ENCODE measurements at regions not wholly inside any gene's neighbourhood (a gene's known extent, or its start where the extent isn't known, plus 50 kb on each side); places are given as distances from the start of the nearest gene placed in this dataset.

DNA sequence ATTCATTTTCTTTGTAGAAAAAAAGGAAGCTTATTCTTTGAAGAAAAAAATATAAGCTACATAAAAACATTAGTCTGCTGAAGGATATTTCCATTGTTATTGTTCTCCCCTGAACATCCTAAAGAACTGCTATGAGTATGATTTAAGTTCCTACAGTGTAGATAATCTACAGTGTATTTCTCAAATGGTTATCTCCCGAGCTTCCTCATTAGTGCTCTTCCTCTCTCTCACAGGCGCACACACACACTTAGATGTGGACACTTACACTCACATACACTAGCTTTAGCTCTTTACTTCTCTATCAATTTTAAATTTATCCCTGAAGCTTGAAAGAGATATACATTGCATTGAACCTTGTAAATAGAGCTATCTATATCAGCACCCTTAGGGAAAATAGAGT, 681.0 kb downstream of the KCNJ3 start:
- DNase-seq = no peak

DNA sequence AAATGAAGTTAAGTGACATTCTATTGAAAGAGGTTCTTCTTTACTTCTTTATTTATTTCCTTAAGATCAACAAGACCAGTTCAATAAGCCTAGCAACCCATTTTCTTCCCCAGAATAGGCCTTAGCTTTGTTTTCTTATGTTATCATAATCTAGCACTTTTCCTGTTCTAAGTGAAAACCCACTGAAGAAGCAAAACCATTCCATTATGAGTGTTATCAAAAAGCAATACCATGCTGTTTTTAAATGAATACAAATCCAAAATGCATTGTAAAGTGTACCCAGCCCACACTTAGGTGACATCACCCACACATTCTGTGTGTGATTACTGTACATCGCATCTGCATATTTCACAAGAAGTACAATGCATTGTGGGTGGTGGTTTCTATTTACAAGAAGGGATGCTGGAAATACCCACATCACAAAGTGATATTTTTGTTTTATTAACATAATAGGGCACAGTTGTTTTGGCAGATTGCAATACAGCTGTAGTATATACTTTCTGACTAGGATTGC, 679.5 kb downstream of the KCNJ3 start:
- no peak for DNase-seq

DNA sequence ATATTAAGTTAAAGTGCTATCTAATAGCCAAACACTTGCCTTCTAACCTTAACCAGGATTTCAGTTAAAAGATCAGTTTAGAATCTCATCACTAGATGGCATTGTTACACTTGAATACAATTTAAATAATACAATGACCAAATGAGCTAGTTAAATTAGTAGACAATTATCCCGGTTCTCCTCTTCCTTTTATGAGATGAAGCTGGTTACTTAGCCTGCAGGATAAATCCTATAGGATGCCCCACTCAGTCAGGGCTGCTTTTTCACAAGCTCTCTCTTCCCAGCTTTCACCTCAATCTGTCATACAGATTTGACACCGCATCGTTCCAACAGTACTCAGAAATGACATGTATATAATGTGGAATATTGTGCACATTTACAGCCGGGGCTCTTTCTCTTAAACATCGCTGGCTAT, 678.8 kb downstream of the KCNJ3 start:
- DNase-seq = no peak

DNA sequence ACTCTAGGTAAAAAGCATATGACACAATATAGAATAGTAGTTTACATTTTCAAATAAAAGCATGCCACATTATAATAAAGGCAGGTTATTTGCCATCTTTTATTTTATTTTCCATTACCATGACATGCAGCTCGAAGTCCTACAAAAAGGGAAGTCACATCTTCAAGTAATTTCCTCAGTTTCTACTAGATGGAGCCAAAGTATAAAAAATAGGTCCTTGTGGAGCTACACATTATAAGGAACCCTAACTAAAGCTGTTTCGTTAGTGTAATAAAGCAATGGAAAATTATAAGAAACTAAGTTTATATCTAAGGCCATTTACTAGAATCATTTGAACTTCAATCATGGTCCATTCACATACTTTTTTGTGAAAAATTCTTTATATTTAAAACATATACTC, 674.5 kb downstream of the KCNJ3 start:
- DNase-seq = no peak

GRCh38 chr2:155368934-155369333, 670.4 kb downstream of the KCNJ3 start:
- no peak for DNase-seq

DNA sequence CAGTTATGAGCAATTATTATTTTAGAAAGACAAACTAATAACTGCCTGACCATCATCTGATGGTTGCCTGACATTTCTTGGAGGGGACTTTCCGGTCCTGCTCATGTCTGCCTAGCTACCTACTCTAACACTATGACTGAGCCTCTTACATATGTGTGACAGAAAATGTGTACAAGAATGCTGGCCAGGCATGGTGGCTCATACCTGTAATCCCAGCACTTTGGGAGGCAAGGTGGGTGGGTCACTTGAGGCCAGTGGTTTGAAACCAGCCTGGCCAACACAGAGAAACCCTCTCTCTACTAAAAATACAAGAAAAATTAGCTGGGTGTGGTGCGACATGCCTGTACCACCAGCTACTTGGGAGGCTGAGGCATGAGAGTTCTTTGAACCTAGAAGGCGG, 666.3 kb downstream of the KCNJ3 start:
- no peak for DNase-seq

DNA sequence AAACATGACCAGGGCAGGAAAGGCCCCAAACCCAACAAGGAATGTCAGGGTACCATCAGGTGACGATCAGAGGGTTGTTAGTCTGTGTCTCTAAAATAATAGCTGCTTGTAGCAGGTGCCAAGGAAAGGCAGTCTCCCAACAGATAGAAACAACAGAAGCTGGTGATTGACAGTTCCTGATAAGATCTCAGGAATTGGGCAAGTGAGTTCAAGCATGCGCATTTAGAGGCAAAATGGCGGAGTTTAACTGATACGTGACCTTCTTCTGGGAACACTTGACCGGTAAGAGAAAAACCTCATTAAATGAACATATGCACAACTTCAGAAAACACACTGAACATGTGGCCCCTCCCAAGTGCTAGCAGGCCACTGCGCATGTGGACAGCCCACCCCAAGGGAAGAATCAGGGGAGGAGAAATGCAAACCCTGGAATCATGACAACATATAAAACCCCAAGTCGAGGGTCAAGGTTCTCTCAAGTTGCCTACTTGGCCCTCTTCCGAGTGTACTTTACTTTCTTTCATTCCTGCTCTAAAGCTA, 664.9 kb downstream of the KCNJ3 start:
- DNase-seq = no peak

GRCh38 chr2:155357172-155357571, 658.7 kb downstream of the KCNJ3 start:
- no peak for DNase-seq

- DNase-seq = no peak
Measured at GRCh38 chr2:155356250-155356649, 657.8 kb downstream of the KCNJ3 start.

- DNase-seq = no peak
Measured at GRCh38 chr2:155350783-155351580, 652.5 kb downstream of the KCNJ3 start.

GRCh38 chr2:155332016-155332415, 633.5 kb downstream of the KCNJ3 start:
- DNase-seq = no peak

- no peak for DNase-seq
Measured at GRCh38 chr2:155320236-155320635, 621.7 kb downstream of the KCNJ3 start.

- no peak for DNase-seq
Measured at GRCh38 chr2:155318710-155319109, 620.2 kb downstream of the KCNJ3 start.

GRCh38 chr2:155315768-155316167, 617.3 kb downstream of the KCNJ3 start:
- DNase-seq = no peak

- DNase-seq = peak; percentile 27
Measured at GRCh38 chr2:155310589-155310988, 612.1 kb downstream of the KCNJ3 start.

DNA sequence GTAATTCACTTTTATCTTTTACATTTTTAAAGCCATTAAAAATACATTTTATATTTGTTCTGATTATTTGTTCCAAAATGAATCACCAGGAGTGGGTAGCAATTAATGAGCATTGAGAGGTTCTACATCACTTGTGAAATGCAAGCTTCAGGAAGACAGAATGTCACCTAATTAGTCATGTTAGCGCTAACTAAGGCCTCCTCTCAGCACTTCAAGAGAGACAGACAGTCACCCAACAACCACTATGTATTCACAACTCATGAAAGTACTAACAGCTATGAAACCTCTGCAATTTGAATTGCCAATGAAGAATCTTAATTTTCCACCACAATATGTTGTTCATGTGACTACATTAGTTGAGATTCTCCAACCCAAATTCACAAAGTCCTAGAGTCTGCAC, 611.0 kb downstream of the KCNJ3 start:
- DNase-seq = no peak

GRCh38 chr2:155308367-155309009, 610.0 kb downstream of the KCNJ3 start:
- DNase-seq = no peak

- DNase-seq = no peak
Measured at GRCh38 chr2:155301221-155301620, 602.7 kb downstream of the KCNJ3 start.

DNA sequence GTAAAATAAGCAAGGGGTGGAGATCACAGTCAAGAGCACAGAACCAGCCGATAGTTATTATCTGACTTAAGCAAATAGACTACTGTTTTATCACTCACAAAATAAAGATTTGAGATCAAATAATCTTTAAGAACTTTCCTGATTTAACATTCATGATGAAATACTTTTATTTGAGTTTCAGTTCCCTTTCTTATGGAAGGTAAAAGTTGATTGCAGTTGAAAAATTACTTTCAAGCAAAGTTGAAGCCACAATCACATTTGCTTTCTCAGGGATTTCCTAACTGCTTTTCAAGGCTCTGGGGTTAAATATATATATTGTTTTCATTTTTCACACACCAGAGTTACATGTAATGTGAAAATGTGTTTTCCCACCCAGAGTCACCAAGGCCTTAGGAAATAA, 599.5 kb downstream of the KCNJ3 start:
- no peak for DNase-seq

DNA sequence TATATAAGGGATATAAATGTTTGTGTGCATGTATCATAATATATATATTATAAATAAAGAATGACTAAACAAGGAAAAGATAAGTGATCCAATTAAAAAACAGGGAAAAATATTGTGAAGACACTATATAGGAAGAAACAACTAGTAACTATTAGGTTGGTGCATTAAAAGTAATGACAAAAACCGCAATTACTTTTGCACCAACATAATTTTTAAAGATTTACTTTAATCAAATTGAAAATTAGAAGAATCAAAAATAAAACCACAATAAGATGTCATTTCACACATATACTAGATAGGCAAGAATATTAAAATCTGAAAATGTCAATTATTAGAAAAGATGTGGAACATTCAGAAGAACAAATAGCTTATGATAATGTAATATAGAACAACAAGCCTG, 595.9 kb downstream of the KCNJ3 start:
- DNase-seq = no peak

DNA sequence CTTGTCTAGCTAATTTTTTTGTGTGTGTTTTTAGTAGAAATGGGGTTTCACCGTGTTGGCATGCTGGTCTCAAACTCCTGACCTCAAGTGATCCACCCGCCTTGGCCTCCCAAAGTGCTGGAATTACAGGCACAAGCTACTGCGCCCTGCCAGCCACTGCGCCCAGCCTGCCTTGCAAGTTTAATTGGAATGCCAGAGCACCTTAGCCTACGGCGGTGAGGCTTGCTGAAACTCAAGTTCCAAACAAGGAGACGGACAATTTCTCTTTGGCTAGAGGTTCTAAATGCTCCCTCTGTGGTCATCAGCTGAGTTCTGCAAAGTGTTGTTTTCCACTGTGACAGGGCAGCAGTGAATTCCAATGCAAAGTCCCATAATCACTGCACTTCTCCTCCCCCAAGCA, 583.4 kb downstream of the KCNJ3 start:
- no peak for DNase-seq

DNA sequence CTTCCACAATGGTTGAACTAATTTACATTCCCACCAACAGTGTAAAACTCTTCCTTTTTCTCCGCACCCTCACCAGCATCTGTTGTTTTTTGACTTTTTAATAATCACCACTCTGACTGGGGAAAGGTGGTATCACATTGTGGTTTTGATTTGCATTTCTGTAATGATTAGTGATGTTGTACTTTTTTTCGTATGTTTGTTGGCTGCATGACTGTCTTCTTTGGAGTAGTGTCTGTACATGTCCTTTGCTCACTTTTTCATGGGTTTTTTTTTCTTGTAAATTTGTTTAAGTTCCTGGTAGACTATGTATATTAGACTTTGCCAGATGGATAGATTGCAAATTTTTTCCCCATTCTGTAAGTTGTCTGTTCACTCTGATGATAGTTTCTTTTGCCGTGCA, 574.8 kb downstream of the KCNJ3 start:
- no peak for DNase-seq

DNA sequence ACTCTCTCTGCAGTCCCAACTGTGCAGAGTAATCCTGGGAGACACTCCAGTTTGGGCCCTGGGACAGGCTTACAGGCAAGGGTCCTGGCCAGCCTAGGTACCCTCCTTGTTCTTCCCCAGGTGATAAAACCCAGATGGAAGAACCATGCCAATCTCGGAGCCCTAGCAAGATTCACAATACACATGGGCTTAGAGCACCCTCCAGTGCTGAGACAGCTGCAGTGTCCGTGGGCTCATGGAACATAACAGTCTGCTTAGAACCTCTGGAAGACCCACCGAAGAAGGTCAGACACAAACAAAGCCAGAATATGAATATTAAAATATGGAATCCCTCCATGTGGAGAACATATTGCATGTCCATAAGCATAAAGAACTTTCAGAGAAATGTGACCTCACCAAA, 568.1 kb downstream of the KCNJ3 start:
- no peak for DNase-seq

DNA sequence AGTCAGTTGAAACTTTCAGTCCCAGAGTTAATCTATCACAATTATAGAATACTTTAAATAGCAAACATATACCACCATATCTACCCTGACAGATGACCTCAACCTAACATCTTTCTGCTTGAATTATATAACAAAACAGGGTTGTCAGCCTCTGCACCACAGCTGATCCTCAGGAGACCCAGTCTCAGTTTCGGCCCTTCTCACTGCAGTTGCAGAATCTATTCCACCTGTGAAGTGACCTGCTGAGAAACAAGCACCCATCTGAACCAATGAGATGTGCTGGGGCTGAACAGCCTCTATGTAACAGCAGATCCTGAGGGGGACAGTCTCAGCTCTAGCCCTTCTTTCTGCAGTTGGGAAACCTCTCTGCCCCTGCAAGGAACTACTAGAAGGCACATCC, 567.6 kb downstream of the KCNJ3 start:
- DNase-seq = no peak

Measured in SIG-M5 (cell line).